PFSK-1 (cell line): ENCODE measurements at regions not wholly inside any gene's neighbourhood (a gene's known extent, or its start where the extent isn't known, plus 50 kb on each side); places are given as distances from the start of the nearest gene placed in this dataset.

ENCODE experiments used
- POLR2AphosphoS5 ChIP-seq: IDR thresholded peaks from 2 replicates; pipeline ENCODE4 v1.6.1; 2012; ENCODE audit warnings: low read depth, mild to moderate bottlenecking, control low read depth, low read length, moderate library complexity
- TF ChIP-seq, protein P1 (sequence below), 2 experiments: IDR thresholded peaks; 2 replicates each; pipeline versions ENCODE4 v1.6.1 to v1.8.0; 2011 to 2012; ENCODE audit warnings: low read depth in 2 of 2, low read length in 2 of 2, control low read depth in 1 of 2, inconsistent platforms in 1 of 2, mild to moderate bottlenecking in 1 of 2, moderate library complexity in 1 of 2; ENCODE audit not compliant: insufficient read depth in 1 of 2

DNA sequence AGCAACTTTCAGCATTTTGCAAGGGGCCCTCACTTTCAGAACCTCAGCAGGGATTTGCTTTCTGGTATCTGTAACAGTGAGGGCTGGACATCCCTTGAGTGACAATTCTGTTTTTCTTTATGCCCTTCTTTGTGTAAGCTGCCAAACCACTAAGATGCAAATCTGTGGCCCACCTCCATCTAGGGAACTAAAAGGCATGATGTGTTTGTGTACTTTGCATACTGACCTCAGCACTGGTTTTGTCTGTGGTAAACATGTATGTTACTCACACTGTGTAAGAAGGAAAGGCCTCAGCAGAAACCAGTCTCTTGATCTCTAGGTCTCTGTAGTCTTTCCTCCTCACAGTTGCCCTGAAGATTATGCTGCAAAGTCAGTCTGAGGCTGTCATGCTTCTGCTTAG lies 396.6 kb upstream of the DYNLRB2 start:
- TF ChIP-seq POLR2AphosphoS5, result no peak
- TF ChIP-seq, protein P1, sequence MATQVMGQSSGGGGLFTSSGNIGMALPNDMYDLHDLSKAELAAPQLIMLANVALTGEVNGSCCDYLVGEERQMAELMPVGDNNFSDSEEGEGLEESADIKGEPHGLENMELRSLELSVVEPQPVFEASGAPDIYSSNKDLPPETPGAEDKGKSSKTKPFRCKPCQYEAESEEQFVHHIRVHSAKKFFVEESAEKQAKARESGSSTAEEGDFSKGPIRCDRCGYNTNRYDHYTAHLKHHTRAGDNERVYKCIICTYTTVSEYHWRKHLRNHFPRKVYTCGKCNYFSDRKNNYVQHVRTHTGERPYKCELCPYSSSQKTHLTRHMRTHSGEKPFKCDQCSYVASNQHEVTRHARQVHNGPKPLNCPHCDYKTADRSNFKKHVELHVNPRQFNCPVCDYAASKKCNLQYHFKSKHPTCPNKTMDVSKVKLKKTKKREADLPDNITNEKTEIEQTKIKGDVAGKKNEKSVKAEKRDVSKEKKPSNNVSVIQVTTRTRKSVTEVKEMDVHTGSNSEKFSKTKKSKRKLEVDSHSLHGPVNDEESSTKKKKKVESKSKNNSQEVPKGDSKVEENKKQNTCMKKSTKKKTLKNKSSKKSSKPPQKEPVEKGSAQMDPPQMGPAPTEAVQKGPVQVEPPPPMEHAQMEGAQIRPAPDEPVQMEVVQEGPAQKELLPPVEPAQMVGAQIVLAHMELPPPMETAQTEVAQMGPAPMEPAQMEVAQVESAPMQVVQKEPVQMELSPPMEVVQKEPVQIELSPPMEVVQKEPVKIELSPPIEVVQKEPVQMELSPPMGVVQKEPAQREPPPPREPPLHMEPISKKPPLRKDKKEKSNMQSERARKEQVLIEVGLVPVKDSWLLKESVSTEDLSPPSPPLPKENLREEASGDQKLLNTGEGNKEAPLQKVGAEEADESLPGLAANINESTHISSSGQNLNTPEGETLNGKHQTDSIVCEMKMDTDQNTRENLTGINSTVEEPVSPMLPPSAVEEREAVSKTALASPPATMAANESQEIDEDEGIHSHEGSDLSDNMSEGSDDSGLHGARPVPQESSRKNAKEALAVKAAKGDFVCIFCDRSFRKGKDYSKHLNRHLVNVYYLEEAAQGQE (IDR thresholded peaks at IDR 0.05; ENCODE audit: insufficient read depth in 1 of 2, low read depth in 2 of 2, low read length in 2 of 2), result no peak
